ENCODE measurements at regions not wholly inside any gene's neighbourhood (a gene's known extent, or its start where the extent isn't known, plus 50 kb on each side); places are given as distances from the start of the nearest gene placed in this dataset.

- no peak for TF ChIP-seq CTCF (IDR thresholded peaks at IDR 0.05)
- no peak for TF ChIP-seq POLR2A (IDR thresholded peaks at IDR 0.05)
Observed at GRCh38 chr2:64853306-64853705, 135.9 kb upstream of the SLC1A4 start.

Measured in sigmoid colon (tissue), 3 donors.